Thyroid gland (tissue), 4 donors: ENCODE measurements at regions not wholly inside any gene's neighbourhood (a gene's known extent, or its start where the extent isn't known, plus 50 kb on each side); places are given as distances from the start of the nearest gene placed in this dataset.

Experiments used
- DNase-seq, 2 donors: peaks; one replicate each; pipeline ENCODE4 v3.0.0-alpha.2; 2019
- H3K27ac ChIP-seq, 3 donors: fragments of 200-600 bp; sonication (generic); 1 replicate in 2 of 3; 2 replicates in 1 of 3; pipeline ENCODE4 v1.5.1; 2016 to 2019; ENCODE audit warnings: mild to moderate bottlenecking in 1 of 3, moderate library complexity in 1 of 3
- H3K27me3 ChIP-seq: fragments of 200-600 bp; sonication (generic); one replicate; pipeline ENCODE4 v1.5.1; 2019
- H3K36me3 ChIP-seq, 2 donors: fragments of 200-600 bp; sonication (generic); one replicate each; pipeline ENCODE4 v1.5.1; 2016 to 2019
- H3K4me1 ChIP-seq, 2 donors: fragments of 200-600 bp; sonication (generic); one replicate each; pipeline ENCODE4 v1.5.1; 2017 to 2019
- H3K4me3 ChIP-seq, 3 donors: fragments of 200-600 bp; sonication (generic); replicated peaks in 1 of 3; 1 replicate in 2 of 3; 2 replicates in 1 of 3; pipeline ENCODE4 v1.5.1; 2016; ENCODE audit warnings: mild to moderate bottlenecking in 1 of 3
- H3K9me3 ChIP-seq: fragments of 200-600 bp; sonication (generic); one replicate; pipeline ENCODE4 v1.5.1; 2017
- CTCF ChIP-seq, 6 experiments: fragments of 200-600 bp in 3 of 6; fragments of 450-650 bp in 3 of 6; sonication (generic) in 3 of 6; IDR thresholded peaks; one replicate each; pipeline ENCODE4 v1.5.1; 2016 to 2019; ENCODE audit warnings: antibody characterized with exemption in 6 of 6, mild to moderate bottlenecking in 2 of 6, inconsistent platforms in 1 of 6, moderate library complexity in 1 of 6
- POLR2A ChIP-seq, 2 donors: fragments of 450-650 bp; IDR thresholded peaks; one replicate each; pipeline ENCODE4 v1.6.1; 2017; ENCODE audit warnings: antibody characterized with exemption in 2 of 2, mild to moderate bottlenecking in 2 of 2, moderate library complexity in 1 of 2
- WGBS, 2 donors: methylation state at CpG; one replicate each; pipeline ENCODE4 v1.1.5; 2017; 5-methylcytosine and 5-hydroxymethylcytosine counted together
- intact Hi-C: fragments of 100-400 bp; cut with DNase I; formaldehyde crosslinking; loops from one replicate; pipeline ENCODE4 v1.15.1; 2023

- H3K36me3 ChIP-seq: no peaks in the 10 kb centered on the region
- no peaks in the 10 kb centered on the region for H3K9me3 ChIP-seq
- peaks cover 0 to 5% of the 10 kb centered on the region in 2 donors for H3K4me1 ChIP-seq
- intact Hi-C loops: no loop called here
- TF ChIP-seq POLR2A (IDR thresholded peaks at IDR 0.05) (no peak), CTCF (IDR thresholded peaks at IDR 0.05) (no peak)
- DNase-seq: no peak
- H3K27ac ChIP-seq: no peak overlapping the region
- H3K27me3 ChIP-seq: no peaks in the 10 kb centered on the region
- H3K4me3 ChIP-seq: no peak overlapping the region
- 53 to 67% methylated on average over 5 of the region's 5 CpGs for WGBS, 2 donors
Observed at GRCh38 chr12:107372229-107372658, 278.9 kb upstream of the CRY1 start.

GRCh38 chr12:107373238-107373809 is 280.0 kb upstream of the CRY1 start:
- Histone ChIP-seq H3K27ac (no peak overlapping the region), H3K4me3 (no peak overlapping the region), H3K9me3 (no peaks in the 10 kb centered on the region), H3K36me3 (no peaks in the 10 kb centered on the region), H3K4me1 (peaks cover 0 to 5% of the 10 kb centered on the region in 2 donors), H3K27me3 (no peaks in the 10 kb centered on the region)
- 92 to 94% methylated on average over 3 of the region's 3 CpGs for WGBS, 2 donors
- intact Hi-C loops: no loop called here
- no peak for DNase-seq
- TF ChIP-seq CTCF (IDR thresholded peaks at IDR 0.05) (no peak), POLR2A (IDR thresholded peaks at IDR 0.05) (no peak)

- H3K4me1 ChIP-seq: peaks cover 0 to 5% of the 10 kb centered on the region in 2 donors
- no peak for DNase-seq
- no peak for TF ChIP-seq CTCF (IDR thresholded peaks at IDR 0.05)
- no peak for TF ChIP-seq POLR2A (IDR thresholded peaks at IDR 0.05)
- 58 to 67% methylated on average over 10 of the region's 10 CpGs for WGBS, 2 donors
- no peaks in the 10 kb centered on the region for H3K9me3 ChIP-seq
- no peak overlapping the region for H3K4me3 ChIP-seq
- H3K27ac ChIP-seq: no peak overlapping the region
- H3K36me3 ChIP-seq: no peaks in the 10 kb centered on the region
- H3K27me3 ChIP-seq: no peaks in the 10 kb centered on the region
- intact Hi-C loops: no loop called here
Observed at GRCh38 chr12:107374161-107374840, 281.0 kb upstream of the CRY1 start.

GRCh38 chr12:107375231-107375630 is 281.9 kb upstream of the CRY1 start:
- DNase-seq: no peak
- 96 to 97% methylated on average over 8 of the region's 8 CpGs for WGBS, 2 donors
- H3K9me3 ChIP-seq: no peaks in the 10 kb centered on the region
- no peaks in the 10 kb centered on the region for H3K27me3 ChIP-seq
- TF ChIP-seq CTCF (IDR thresholded peaks at IDR 0.05): no peak
- TF ChIP-seq POLR2A (IDR thresholded peaks at IDR 0.05): no peak
- peaks cover 2 to 5% of the 10 kb centered on the region in 2 donors for H3K4me1 ChIP-seq
- H3K36me3 ChIP-seq: no peaks in the 10 kb centered on the region
- intact Hi-C loops: no loop called here
- H3K27ac ChIP-seq: no peak overlapping the region
- H3K4me3 ChIP-seq: no peak overlapping the region

- H3K36me3 ChIP-seq: no peaks in the 10 kb centered on the region
Observed at GRCh38 chr12:107377596-107378385, 284.4 kb upstream of the CRY1 start.

More at GRCh38 chr12:107377596-107378385, 284.4 kb upstream of the CRY1 start:
- DNase-seq: no peak
- WGBS, 2 donors: 84 to 91% methylated on average over 6 of the region's 6 CpGs
- H3K27ac ChIP-seq: no peak overlapping the region
- H3K9me3 ChIP-seq: no peaks in the 10 kb centered on the region
- TF ChIP-seq POLR2A (IDR thresholded peaks at IDR 0.05) (no peak), CTCF (IDR thresholded peaks at IDR 0.05) (no peak)
- no peak overlapping the region for H3K4me3 ChIP-seq
- H3K27me3 ChIP-seq: no peaks in the 10 kb centered on the region
- intact Hi-C loops: no loop called here
- H3K4me1 ChIP-seq: peaks cover 7 to 8% of the 10 kb centered on the region in 2 donors
